Endothelial cell of umbilical vein (primary cell): ENCODE measurements at regions not wholly inside any gene's neighbourhood (a gene's known extent, or its start where the extent isn't known, plus 50 kb on each side); places are given as distances from the start of the nearest gene placed in this dataset.

Source experiments
- BruUV-seq: library from RNA; stranded (reverse); fragments of 400-500 nt; replicated peaks from 2 replicates; lab custom pipeline; 2021; lab: Mats Ljungman, UMichigan
- CTCF ChIA-PET: fragments of 300-600, 350-600 bp; sonication (Branson Sonifier 250); formaldehyde crosslinking; loops from one replicate; lab custom pipeline; 2021; ENCODE audit warnings: antibody characterized with exemption, inconsistent platforms; lab: Charles Lee
- POLR2A ChIA-PET: fragments of 300-600, 350-600 bp; sonication (Branson Sonifier 250); formaldehyde crosslinking; loops from one replicate; lab custom pipeline; 2021; ENCODE audit warnings: antibody characterized with exemption, inconsistent platforms; lab: Charles Lee
- DNase-seq: peaks from one replicate; pipeline ENCODE4 v3.0.0-alpha.2; 2011; ENCODE audit warnings: low read depth, low spot score
- FAIRE-seq: peaks from 2 replicates; lab custom pipeline; 2011; peaks lifted over from hg19 to GRCh38; lab: Jason Lieb, UNC
- H2AFZ ChIP-seq: 2 replicates; pipeline ENCODE4 v1.6.0; 2012; ENCODE audit warnings: low read depth, low read length, control low read depth, inconsistent platforms
- H3K27ac ChIP-seq: 2 replicates; pipeline ENCODE4 v1.5.1; 2011; ENCODE audit warnings: low read depth, mild to moderate bottlenecking, control low read depth, low read length, moderate library complexity; ENCODE audit not compliant: insufficient read depth
- H3K27me3 ChIP-seq, 2 experiments: 2 replicates each; pipeline versions ENCODE4 v1.6.0 to v1.6.1; 2011; ENCODE audit warnings: low read length in 2 of 2, mixed read lengths in 1 of 2; ENCODE audit not compliant: control insufficient read depth in 2 of 2, insufficient read depth in 2 of 2
- H3K36me3 ChIP-seq, 2 experiments: 2 replicates in 1 of 2; 3 replicates in 1 of 2; pipeline ENCODE4 v1.5.1; 2011; ENCODE audit warnings: low read length in 2 of 2, mild to moderate bottlenecking in 1 of 2, moderate library complexity in 1 of 2; ENCODE audit not compliant: control insufficient read depth in 2 of 2, insufficient read depth in 2 of 2; ENCODE audit errors: extremely low read depth in 1 of 2
- H3K4me1 ChIP-seq: 3 replicates; pipeline ENCODE4 v1.5.1; 2011; ENCODE audit warnings: mild to moderate bottlenecking, low read length; ENCODE audit not compliant: control insufficient read depth, insufficient read depth; ENCODE audit errors: extremely low read depth
- H3K4me2 ChIP-seq: 2 replicates; pipeline ENCODE4 v1.6.1; 2011; ENCODE audit warnings: low read length, control low read depth, mixed read lengths; ENCODE audit not compliant: insufficient read depth
- H3K4me3 ChIP-seq, 3 experiments: fragments of 200-600 bp in 1 of 3; sonication (generic), shearing (Covaris generic) in 1 of 3; replicated peaks in 1 of 3; 2 replicates each; pipeline ENCODE4 v1.5.1; 2011 to 2016; ENCODE audit warnings: control low read depth in 3 of 3, low read length in 3 of 3, mild to moderate bottlenecking in 2 of 3, inconsistent platforms in 1 of 3, low read depth in 1 of 3, moderate library complexity in 1 of 3; ENCODE audit not compliant: insufficient read depth in 1 of 3
- H3K79me2 ChIP-seq: 2 replicates; pipeline ENCODE4 v1.6.0; 2012; ENCODE audit warnings: low read length, inconsistent platforms; ENCODE audit not compliant: control insufficient read depth, insufficient read depth
- H3K9ac ChIP-seq: replicated peaks from 2 replicates; pipeline ENCODE3; 2011; ENCODE audit warnings: low read length, control low read depth; ENCODE audit not compliant: insufficient read depth; ENCODE audit errors: extremely low read depth
- H3K9me1 ChIP-seq: replicated peaks from 3 replicates; pipeline ENCODE4 v1.6.0; 2011; ENCODE audit warnings: mild to moderate bottlenecking, low read length; ENCODE audit not compliant: control insufficient read depth, insufficient read depth; ENCODE audit errors: extremely low read depth
- H3K9me3 ChIP-seq: replicated peaks from 2 replicates; pipeline ENCODE4 v1.5.1; 2012; ENCODE audit warnings: low read length, inconsistent platforms; ENCODE audit not compliant: control insufficient read depth, insufficient read depth
- H4K20me1 ChIP-seq: replicated peaks from 2 replicates; pipeline ENCODE3; 2011; ENCODE audit warnings: mild to moderate bottlenecking, low read length; ENCODE audit not compliant: control insufficient read depth, insufficient read depth; ENCODE audit errors: extremely low read depth
- FOS ChIP-seq: IDR thresholded peaks from 2 replicates; pipeline ENCODE4 v1.6.1; 2011; ENCODE audit warnings: mild to moderate bottlenecking, low read length, moderate library complexity, borderline replicate concordance; ENCODE audit not compliant: insufficient read depth
- GATA2 ChIP-seq: IDR thresholded peaks from 2 replicates; pipeline ENCODE4 v1.7.0; 2011; ENCODE audit warnings: low read depth, mild to moderate bottlenecking, moderate library complexity, mixed read lengths, low read length; ENCODE audit not compliant: insufficient read length, insufficient read depth
- JUN ChIP-seq: IDR thresholded peaks from 2 replicates; pipeline ENCODE4 v1.6.1; 2011; ENCODE audit warnings: borderline replicate concordance, low read depth; ENCODE audit not compliant: insufficient read length, insufficient read depth
- MYC ChIP-seq: IDR thresholded peaks from one replicate; pipeline ENCODE4 v1.6.1; 2011; ENCODE audit warnings: mild to moderate bottlenecking, low read depth, low read length
- POLR2A ChIP-seq: IDR thresholded peaks from 2 replicates; pipeline ENCODE4 v1.6.1; 2012; ENCODE audit warnings: low read depth, mild to moderate bottlenecking, control low read depth, low read length
- POLR2AphosphoS5 ChIP-seq: IDR thresholded peaks from 2 replicates; pipeline ENCODE4 v1.6.1; 2012; ENCODE audit warnings: low read depth, mild to moderate bottlenecking, control low read depth, low read length, moderate library complexity; ENCODE audit not compliant: insufficient read depth
- dilution Hi-C: fragments of 300-500 bp; cut with MboI; formaldehyde crosslinking; loops from one replicate; pipeline ENCODE4 v1.15.0; 2019; ENCODE audit warnings: low sequenced_read_pairs; ENCODE audit not compliant: extremely low pct_ligation_motif_present
- intact Hi-C: fragments of 100-400 bp; cut with micrococcal nuclease; formaldehyde crosslinking; loops from one replicate; pipeline ENCODE4 v1.10.0; 2022
- TF ChIP-seq, protein P1 (sequence below): IDR thresholded peaks from 2 replicates; pipeline ENCODE4 v1.6.1; 2011; ENCODE audit not compliant: insufficient read depth, insufficient read length
- TF ChIP-seq, protein P2 (sequence below), 2 donors: IDR thresholded peaks; 1 replicate in 1 of 2; 2 replicates in 1 of 2; pipeline ENCODE4 v1.5.1; 2011; ENCODE audit warnings: low read length in 2 of 2, mild to moderate bottlenecking in 2 of 2, moderate library complexity in 2 of 2, control low read depth in 1 of 2, inconsistent platforms in 1 of 2, low read depth in 1 of 2; ENCODE audit not compliant: insufficient read depth in 1 of 2; ENCODE audit errors: extremely low read depth in 1 of 2

DNA sequence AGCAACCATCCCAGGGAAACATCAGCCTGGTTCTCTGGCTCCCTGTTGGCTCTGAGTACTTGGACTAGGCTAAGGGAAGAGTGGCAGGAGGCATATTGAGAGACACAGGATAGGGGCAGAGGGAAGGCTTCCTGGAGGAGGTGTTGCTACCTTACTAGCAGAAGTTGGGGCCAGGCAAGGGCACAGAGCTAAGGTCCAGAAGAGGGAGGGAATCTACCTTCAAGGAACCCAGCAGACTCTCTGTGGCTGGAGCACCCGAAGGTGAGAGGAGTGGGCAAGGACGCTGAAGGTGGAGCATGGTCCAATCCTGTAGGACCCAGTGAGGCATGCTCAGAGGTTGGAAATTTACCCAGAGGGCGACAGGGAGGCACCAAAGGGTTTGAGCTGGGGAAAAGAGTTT, 191.9 kb downstream of the TFAP2C start:
- intact Hi-C loops (no loop called here), dilution Hi-C loops (no loop called here)
- Histone ChIP-seq H3K36me3 (no peaks in the 10 kb centered on the region), H2AFZ (no peak overlapping the region), H3K4me1 (no peaks in the 10 kb centered on the region), H3K9me1 (no peaks in the 10 kb centered on the region), H4K20me1 (no peaks in the 10 kb centered on the region), H3K4me3 (no peak overlapping the region), H3K9me3 (no peaks in the 10 kb centered on the region), H3K4me2 (no peak overlapping the region), H3K27me3 (no peaks in the 10 kb centered on the region), H3K79me2 (no peaks in the 10 kb centered on the region), H3K9ac (no peak overlapping the region), H3K27ac (no peak overlapping the region)
- TF ChIP-seq MYC (no peak), POLR2AphosphoS5 (no peak), GATA2 (no peak), JUN (no peak), POLR2A (no peak), FOS (no peak)
- TF ChIP-seq, protein P1, sequence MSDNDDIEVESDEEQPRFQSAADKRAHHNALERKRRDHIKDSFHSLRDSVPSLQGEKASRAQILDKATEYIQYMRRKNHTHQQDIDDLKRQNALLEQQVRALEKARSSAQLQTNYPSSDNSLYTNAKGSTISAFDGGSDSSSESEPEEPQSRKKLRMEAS: no peak
- TF ChIP-seq, protein P2, sequence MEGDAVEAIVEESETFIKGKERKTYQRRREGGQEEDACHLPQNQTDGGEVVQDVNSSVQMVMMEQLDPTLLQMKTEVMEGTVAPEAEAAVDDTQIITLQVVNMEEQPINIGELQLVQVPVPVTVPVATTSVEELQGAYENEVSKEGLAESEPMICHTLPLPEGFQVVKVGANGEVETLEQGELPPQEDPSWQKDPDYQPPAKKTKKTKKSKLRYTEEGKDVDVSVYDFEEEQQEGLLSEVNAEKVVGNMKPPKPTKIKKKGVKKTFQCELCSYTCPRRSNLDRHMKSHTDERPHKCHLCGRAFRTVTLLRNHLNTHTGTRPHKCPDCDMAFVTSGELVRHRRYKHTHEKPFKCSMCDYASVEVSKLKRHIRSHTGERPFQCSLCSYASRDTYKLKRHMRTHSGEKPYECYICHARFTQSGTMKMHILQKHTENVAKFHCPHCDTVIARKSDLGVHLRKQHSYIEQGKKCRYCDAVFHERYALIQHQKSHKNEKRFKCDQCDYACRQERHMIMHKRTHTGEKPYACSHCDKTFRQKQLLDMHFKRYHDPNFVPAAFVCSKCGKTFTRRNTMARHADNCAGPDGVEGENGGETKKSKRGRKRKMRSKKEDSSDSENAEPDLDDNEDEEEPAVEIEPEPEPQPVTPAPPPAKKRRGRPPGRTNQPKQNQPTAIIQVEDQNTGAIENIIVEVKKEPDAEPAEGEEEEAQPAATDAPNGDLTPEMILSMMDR (IDR thresholded peaks at IDR 0.05; ENCODE audit: extremely low read depth in 1 of 2, insufficient read depth in 1 of 2, low read depth in 1 of 2, low read length in 2 of 2): no peak
- POLR2A ChIA-PET: no interaction called here
- DNase-seq (no peak), FAIRE-seq (no peak)
- BruUV-seq: no TSS peak
- CTCF ChIA-PET: no interaction called here
